ENCODE measurements at regions not wholly inside any gene's neighbourhood (a gene's known extent, or its start where the extent isn't known, plus 50 kb on each side); places are given as distances from the start of the nearest gene placed in this dataset.
"Not testable (repeated sequence)": the region's sequence is repeated elsewhere in the genome, so short reads cannot be mapped to it uniquely, and the experiment has no call there.

DNA sequence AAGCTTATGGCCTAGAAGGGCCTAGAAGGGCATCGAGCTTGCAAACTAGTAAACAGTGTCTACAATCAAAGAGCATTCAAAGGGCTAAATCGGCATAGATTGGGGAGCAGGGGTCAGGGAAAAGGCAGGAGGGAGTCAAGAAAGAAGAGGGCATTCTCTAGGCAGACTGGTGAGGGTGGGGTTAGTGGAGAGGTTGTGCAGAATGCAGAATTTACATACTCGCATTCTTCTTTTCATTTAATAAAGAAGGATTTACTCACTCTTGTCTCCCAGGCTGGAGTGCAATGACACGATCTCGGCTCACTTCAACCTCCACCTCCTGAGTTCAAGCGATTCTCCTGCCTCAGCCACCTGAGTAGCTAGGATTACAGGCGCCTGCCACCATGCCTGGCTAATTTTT lies 110.7 kb downstream of the TRIM43 start:
- intact Hi-C loops (cut with micrococcal nuclease): no loop called here
- no peaks in the 10 kb centered on the region for H3K4me1 ChIP-seq (ENCODE audit: control insufficient read depth, extremely low read depth, insufficient read depth, low read length)
- ChIA-PET CTCF (no interaction called here), POLR2A (no interaction called here)
- H3K79me2 ChIP-seq (ENCODE audit: control insufficient read depth, insufficient read depth, low read length): no peaks in the 10 kb centered on the region
- H3K4me2 ChIP-seq (ENCODE audit: insufficient read depth, low read length): no peak overlapping the region
- H3K4me3 ChIP-seq (replicated peaks in 1 of 3; ENCODE audit: insufficient read depth in 1 of 3, low read depth in 1 of 3, low read length in 3 of 3): no peak overlapping the region
- H3K9me3 ChIP-seq (replicated peaks; ENCODE audit: control insufficient read depth, insufficient read depth, low read length): no peaks in the 10 kb centered on the region
- H3K27ac ChIP-seq (ENCODE audit: insufficient read depth, low read depth, low read length): no peak overlapping the region
- no peaks in the 10 kb centered on the region for H3K9me1 ChIP-seq (replicated peaks; ENCODE audit: control insufficient read depth, extremely low read depth, insufficient read depth, low read length)
- dilution Hi-C loops (cut with MboI; ENCODE audit: extremely low pct_ligation_motif_present, low sequenced_read_pairs): no loop called here
- H3K27me3 ChIP-seq (ENCODE audit: control insufficient read depth in 2 of 2, insufficient read depth in 2 of 2, low read length in 2 of 2): no peaks in the 10 kb centered on the region
- no peaks in the 10 kb centered on the region for H4K20me1 ChIP-seq (replicated peaks; ENCODE audit: control insufficient read depth, extremely low read depth, insufficient read depth, low read length)
- no peak overlapping the region for H3K9ac ChIP-seq (replicated peaks; ENCODE audit: extremely low read depth, insufficient read depth, low read length)
- no peak overlapping the region for H2AFZ ChIP-seq (ENCODE audit: low read depth, low read length)
- H3K36me3 ChIP-seq (ENCODE audit: control insufficient read depth in 2 of 2, extremely low read depth in 1 of 2, insufficient read depth in 2 of 2, low read length in 2 of 2): no peaks in the 10 kb centered on the region
- no peak for FAIRE-seq
- TF ChIP-seq JUN (IDR thresholded peaks at IDR 0.05; ENCODE audit: borderline replicate concordance, insufficient read depth, insufficient read length, low read depth): no peak
- TF ChIP-seq EZH2 (IDR thresholded peaks at IDR 0.05; ENCODE audit: borderline replicate concordance, low read depth, low read length, severe bottlenecking): no peak
- no peak for TF ChIP-seq FOS (IDR thresholded peaks at IDR 0.05; ENCODE audit: borderline replicate concordance, insufficient read depth, low read length)
- TF ChIP-seq MYC (IDR thresholded peaks at IDR 0.05; ENCODE audit: low read depth, low read length): no peak
- no peak for TF ChIP-seq POLR2A (IDR thresholded peaks at IDR 0.05; ENCODE audit: low read depth, low read length)
- TF ChIP-seq, protein P1, sequence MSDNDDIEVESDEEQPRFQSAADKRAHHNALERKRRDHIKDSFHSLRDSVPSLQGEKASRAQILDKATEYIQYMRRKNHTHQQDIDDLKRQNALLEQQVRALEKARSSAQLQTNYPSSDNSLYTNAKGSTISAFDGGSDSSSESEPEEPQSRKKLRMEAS (IDR thresholded peaks at IDR 0.05; ENCODE audit: insufficient read depth, insufficient read length): no peak
- TF ChIP-seq CTCF (IDR thresholded peaks at IDR 0.05; ENCODE audit: extremely low read depth in 1 of 2, insufficient read depth in 1 of 2, low read depth in 1 of 2, low read length in 2 of 2): no peak
- no peak for TF ChIP-seq POLR2AphosphoS5 (IDR thresholded peaks at IDR 0.05; ENCODE audit: insufficient read depth, low read depth, low read length)
- TF ChIP-seq GATA2 (IDR thresholded peaks at IDR 0.05; ENCODE audit: insufficient read depth, insufficient read length, low read depth, low read length): no peak
- DNase-seq (ENCODE audit: low read depth, low spot score): no peak
- BruUV-seq (replicated peaks): no TSS peak

DNA sequence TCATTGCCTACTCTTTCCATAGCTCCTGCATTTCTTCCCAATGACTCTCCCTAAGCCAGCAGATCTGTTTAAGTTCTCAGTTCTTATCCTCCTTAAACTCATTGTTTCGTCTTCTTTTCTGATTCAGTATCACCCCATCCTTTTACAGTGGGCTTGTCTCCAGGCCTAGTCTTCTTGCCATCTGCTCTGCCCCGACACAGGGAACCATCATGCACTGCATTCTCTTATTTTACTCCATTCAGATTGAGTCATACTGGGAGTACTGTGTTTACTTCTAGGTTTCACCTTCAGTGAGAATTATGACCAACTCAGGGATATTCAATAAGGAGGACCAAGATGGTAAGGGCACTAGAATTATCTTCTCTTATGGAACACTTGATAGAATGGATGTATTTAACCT lies 115.4 kb downstream of the TRIM43 start:
- H3K9me1 ChIP-seq (replicated peaks; ENCODE audit: control insufficient read depth, extremely low read depth, insufficient read depth, low read length); H3K27me3 ChIP-seq (ENCODE audit: control insufficient read depth in 2 of 2, insufficient read depth in 2 of 2, low read length in 2 of 2); DNase-seq (ENCODE audit: low read depth, low spot score); H4K20me1 ChIP-seq (replicated peaks; ENCODE audit: control insufficient read depth, extremely low read depth, insufficient read depth, low read length); FAIRE-seq; POLR2A ChIA-PET; H2AFZ ChIP-seq (ENCODE audit: low read depth, low read length); BruUV-seq (replicated peaks); H3K9me3 ChIP-seq (replicated peaks; ENCODE audit: control insufficient read depth, insufficient read depth, low read length); CTCF ChIA-PET; H3K4me1 ChIP-seq (ENCODE audit: control insufficient read depth, extremely low read depth, insufficient read depth, low read length); H3K4me2 ChIP-seq (ENCODE audit: insufficient read depth, low read length); H3K27ac ChIP-seq (ENCODE audit: insufficient read depth, low read depth, low read length); dilution Hi-C loops (cut with MboI; ENCODE audit: extremely low pct_ligation_motif_present, low sequenced_read_pairs); intact Hi-C loops (cut with micrococcal nuclease); H3K9ac ChIP-seq (replicated peaks; ENCODE audit: extremely low read depth, insufficient read depth, low read length); H3K4me3 ChIP-seq (replicated peaks in 1 of 3; ENCODE audit: insufficient read depth in 1 of 3, low read depth in 1 of 3, low read length in 3 of 3); H3K36me3 ChIP-seq (ENCODE audit: control insufficient read depth in 2 of 2, extremely low read depth in 1 of 2, insufficient read depth in 2 of 2, low read length in 2 of 2); H3K79me2 ChIP-seq (ENCODE audit: control insufficient read depth, insufficient read depth, low read length): not testable (repeated sequence)

Data from endothelial cell of umbilical vein (primary cell).